ENCODE measurements at regions not wholly inside any gene's neighbourhood (a gene's known extent, or its start where the extent isn't known, plus 50 kb on each side); places are given as distances from the start of the nearest gene placed in this dataset.

DNA sequence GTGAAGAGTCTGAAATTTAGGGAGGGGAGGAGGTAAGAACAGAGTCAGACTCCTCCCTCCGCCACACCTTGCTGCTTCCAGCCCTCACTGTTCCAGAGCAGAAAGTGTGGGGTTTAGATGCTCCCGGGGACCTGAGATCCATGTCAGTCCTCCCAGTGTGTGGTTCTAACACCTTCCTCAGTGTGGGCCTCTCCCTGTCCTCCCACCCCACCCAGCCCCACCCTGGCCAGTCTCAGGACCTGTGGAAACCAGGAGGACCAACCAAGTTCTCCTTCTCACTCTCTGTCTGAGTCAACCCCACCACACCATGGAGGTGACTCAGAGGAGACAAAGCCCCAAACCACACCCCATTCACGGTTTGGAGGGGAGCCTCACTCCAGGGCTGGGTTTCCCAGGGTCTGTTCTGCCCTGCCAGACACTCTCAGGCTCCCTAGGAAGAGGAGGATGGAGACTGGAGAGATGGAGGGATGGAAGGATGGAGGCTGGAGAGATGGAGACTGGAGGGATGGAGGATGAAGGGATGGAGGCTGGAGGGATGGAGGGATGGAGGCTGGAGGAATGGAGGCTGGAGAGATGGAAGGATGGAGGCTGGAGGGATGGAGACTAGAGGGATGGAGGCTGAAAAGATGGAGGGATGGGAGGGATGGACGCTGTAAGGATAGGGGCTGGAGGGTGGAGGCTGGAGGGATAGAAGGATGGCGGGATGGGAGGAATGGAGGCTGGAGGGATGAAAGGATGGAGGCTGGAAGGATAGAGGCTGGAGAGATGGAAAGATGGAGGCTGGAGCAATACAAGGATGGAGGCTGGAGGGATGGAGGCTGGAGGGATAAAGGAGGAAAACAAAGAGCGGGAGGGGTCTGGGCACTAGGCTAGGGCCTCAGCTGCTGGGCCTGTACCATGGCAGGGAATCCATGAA is 100.9 kb upstream of the RUNX3 start:
- in situ Hi-C loops (cut with HindIII; ENCODE audit: low sequenced_read_pairs), result no loop called here
- no peak for DNase-seq (ENCODE audit: low read depth)
- TF ChIP-seq, protein P1, sequence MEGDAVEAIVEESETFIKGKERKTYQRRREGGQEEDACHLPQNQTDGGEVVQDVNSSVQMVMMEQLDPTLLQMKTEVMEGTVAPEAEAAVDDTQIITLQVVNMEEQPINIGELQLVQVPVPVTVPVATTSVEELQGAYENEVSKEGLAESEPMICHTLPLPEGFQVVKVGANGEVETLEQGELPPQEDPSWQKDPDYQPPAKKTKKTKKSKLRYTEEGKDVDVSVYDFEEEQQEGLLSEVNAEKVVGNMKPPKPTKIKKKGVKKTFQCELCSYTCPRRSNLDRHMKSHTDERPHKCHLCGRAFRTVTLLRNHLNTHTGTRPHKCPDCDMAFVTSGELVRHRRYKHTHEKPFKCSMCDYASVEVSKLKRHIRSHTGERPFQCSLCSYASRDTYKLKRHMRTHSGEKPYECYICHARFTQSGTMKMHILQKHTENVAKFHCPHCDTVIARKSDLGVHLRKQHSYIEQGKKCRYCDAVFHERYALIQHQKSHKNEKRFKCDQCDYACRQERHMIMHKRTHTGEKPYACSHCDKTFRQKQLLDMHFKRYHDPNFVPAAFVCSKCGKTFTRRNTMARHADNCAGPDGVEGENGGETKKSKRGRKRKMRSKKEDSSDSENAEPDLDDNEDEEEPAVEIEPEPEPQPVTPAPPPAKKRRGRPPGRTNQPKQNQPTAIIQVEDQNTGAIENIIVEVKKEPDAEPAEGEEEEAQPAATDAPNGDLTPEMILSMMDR (IDR thresholded peaks at IDR 0.05; ENCODE audit: low read depth, low read length, missing control alignments), result no peak
- H3K4me3 ChIP-seq (ENCODE audit: low read depth, low read length), result no peak overlapping the region

DNA sequence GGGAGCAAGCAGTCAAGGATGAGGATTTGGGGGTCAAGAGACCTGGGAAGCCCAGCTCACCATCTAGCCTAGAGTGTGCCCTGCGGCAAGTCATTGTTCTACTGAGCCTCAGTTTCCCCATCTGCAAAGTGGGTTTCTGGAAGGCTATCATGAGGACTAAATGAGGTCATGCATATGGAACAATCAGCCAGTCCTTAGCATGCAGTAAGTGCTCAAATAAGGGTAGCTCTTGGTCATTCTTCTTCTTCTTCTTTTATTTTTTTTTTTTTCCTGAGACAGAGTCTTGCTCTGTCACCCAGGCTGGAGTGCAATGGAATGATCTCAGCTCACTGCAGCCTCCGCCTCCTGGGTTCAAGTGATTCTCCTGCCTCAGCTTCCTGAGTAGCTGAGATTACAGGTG is 99.9 kb upstream of the RUNX3 start:
- DNase-seq (ENCODE audit: low read depth), result no peak
- H3K4me3 ChIP-seq (ENCODE audit: low read depth, low read length), result no peak overlapping the region
- TF ChIP-seq, protein P1 (IDR thresholded peaks at IDR 0.05; ENCODE audit: low read depth, low read length, missing control alignments), result no peak
- in situ Hi-C loops (cut with HindIII; ENCODE audit: low sequenced_read_pairs), result no loop called here

- DNase-seq (ENCODE audit: low read depth), result no peak
- H3K4me3 ChIP-seq (ENCODE audit: low read depth, low read length), result no peak overlapping the region
- in situ Hi-C loops (cut with HindIII; ENCODE audit: low sequenced_read_pairs), result no loop called here
- TF ChIP-seq, protein P1 (IDR thresholded peaks at IDR 0.05; ENCODE audit: low read depth, low read length, missing control alignments), result no peak
Observed at GRCh38 chr1:25028907-25029599, 99.0 kb upstream of the RUNX3 start.

GRCh38 chr1:25028587-25028906 is 98.5 kb upstream of the RUNX3 start:
- TF ChIP-seq, protein P1 (IDR thresholded peaks at IDR 0.05; ENCODE audit: low read depth, low read length, missing control alignments), result no peak
- DNase-seq (ENCODE audit: low read depth), result no peak
- H3K4me3 ChIP-seq (ENCODE audit: low read depth, low read length), result no peak overlapping the region
- in situ Hi-C loops (cut with HindIII; ENCODE audit: low sequenced_read_pairs), result no loop called here

GRCh38 chr1:25027822-25028586 is 97.9 kb upstream of the RUNX3 start:
- TF ChIP-seq, protein P1 (IDR thresholded peaks at IDR 0.05; ENCODE audit: low read depth, low read length, missing control alignments), result no peak
- no peak for DNase-seq (ENCODE audit: low read depth)
- no peak overlapping the region for H3K4me3 ChIP-seq (ENCODE audit: low read depth, low read length)
- in situ Hi-C loops (cut with HindIII; ENCODE audit: low sequenced_read_pairs), result no loop called here

GRCh38 chr1:25026730-25027450 is 96.8 kb upstream of the RUNX3 start:
- TF ChIP-seq, protein P1 (IDR thresholded peaks at IDR 0.05; ENCODE audit: low read depth, low read length, missing control alignments), result no peak
- in situ Hi-C loops (cut with HindIII; ENCODE audit: low sequenced_read_pairs), result no loop called here
- H3K4me3 ChIP-seq (ENCODE audit: low read depth, low read length), result no peak overlapping the region
- no peak for DNase-seq (ENCODE audit: low read depth)
